Rectal smooth muscle tissue (tissue), 1 donor: ENCODE measurements at regions not wholly inside any gene's neighbourhood (a gene's known extent, or its start where the extent isn't known, plus 50 kb on each side); places are given as distances from the start of the nearest gene placed in this dataset.
"Not testable (repeated sequence)": the region's sequence is repeated elsewhere in the genome, so short reads cannot be mapped to it uniquely, and the experiment has no call there.

Experiments
- H3K27ac ChIP-seq: one replicate; pipeline ENCODE4 v1.7.0; 2013; ENCODE audit warnings: low read depth, low read length, inconsistent platforms
- H3K27me3 ChIP-seq: one replicate; pipeline ENCODE4 v1.7.0; 2013; ENCODE audit warnings: low read length; ENCODE audit not compliant: control insufficient read depth, insufficient read depth
- H3K36me3 ChIP-seq: one replicate; pipeline ENCODE4 v1.7.0; 2013; ENCODE audit warnings: low read length; ENCODE audit not compliant: control insufficient read depth, insufficient read depth
- H3K4me1 ChIP-seq: one replicate; pipeline ENCODE4 v1.7.0; 2013; ENCODE audit warnings: low read length; ENCODE audit not compliant: control insufficient read depth, insufficient read depth
- H3K4me3 ChIP-seq: one replicate; pipeline ENCODE4 v1.7.0; 2013; ENCODE audit warnings: low read length
- H3K9ac ChIP-seq: one replicate; pipeline ENCODE4 v1.7.0; 2013; ENCODE audit warnings: low read length

DNA sequence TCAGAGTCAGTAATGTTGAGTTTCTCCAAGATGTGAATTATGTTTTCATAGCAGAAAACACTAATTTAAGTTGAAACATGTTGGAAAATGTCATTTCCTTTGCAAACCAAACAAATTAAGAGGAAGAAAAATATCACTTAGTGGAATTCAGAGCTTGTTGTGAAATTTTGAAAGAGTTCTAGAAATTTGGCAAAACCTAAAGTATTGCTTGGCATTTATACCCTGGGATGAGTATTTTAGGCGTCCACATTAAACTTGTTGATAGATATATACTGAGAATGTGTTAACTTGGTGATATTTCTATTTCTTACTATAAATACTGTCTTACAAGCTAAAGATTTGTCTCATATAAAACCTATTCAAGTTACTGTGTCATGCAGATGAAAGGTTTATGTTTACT is 335.2 kb downstream of the NSUN3 start:
- Histone ChIP-seq H3K4me1 (no peaks in the 10 kb centered on the region), H3K27ac (no peak overlapping the region), H3K4me3 (no peak overlapping the region), H3K9ac (no peak overlapping the region), H3K36me3 (no peaks in the 10 kb centered on the region), H3K27me3 (no peaks in the 10 kb centered on the region)

DNA sequence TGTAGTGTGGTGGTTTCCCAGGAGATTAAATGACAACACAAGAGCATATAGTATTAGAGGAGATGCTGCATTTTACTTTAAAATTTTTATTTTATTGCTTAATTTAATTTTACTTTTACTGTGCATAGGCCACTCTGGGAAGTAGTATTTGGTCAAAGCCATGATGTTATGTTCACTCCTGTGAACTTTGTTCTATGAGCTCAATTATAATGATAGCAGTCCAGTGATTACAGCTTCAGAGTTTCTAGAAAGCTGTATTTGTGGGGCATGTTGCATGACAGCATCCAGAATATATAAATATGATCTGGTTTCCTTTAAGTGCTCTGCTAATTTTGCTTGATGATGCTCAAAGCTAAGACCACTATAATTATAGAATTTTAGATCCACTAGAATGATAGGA is 338.6 kb downstream of the NSUN3 start:
- Histone ChIP-seq H3K4me1 (no peaks in the 10 kb centered on the region), H3K27ac (no peak overlapping the region), H3K36me3 (no peaks in the 10 kb centered on the region), H3K4me3 (no peak overlapping the region), H3K9ac (no peak overlapping the region), H3K27me3 (no peaks in the 10 kb centered on the region)

DNA sequence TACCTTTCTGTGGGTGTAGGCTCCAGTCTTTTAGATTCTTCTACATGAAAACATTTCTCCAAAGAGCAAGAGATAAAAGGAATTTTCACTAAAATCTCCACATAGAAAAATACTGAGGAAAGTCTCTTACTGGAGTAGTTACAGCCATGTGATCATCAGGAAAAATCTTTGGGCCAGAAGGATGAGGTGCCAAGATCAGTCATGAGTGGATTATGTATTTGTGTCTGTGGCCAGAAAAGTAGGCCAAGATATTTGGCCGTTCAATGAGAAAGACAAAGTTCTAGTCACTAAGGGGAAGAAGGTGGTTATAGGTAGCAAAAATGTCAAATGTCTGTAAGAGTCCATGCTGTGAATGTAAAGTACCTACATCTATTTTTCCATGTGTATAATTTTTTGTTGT is 339.3 kb downstream of the NSUN3 start:
- no peaks in the 10 kb centered on the region for H3K27me3 ChIP-seq
- no peaks in the 10 kb centered on the region for H3K36me3 ChIP-seq
- H3K4me1 ChIP-seq, result no peaks in the 10 kb centered on the region
- no peak overlapping the region for H3K4me3 ChIP-seq
- no peak overlapping the region for H3K27ac ChIP-seq
- H3K9ac ChIP-seq, result no peak overlapping the region

DNA sequence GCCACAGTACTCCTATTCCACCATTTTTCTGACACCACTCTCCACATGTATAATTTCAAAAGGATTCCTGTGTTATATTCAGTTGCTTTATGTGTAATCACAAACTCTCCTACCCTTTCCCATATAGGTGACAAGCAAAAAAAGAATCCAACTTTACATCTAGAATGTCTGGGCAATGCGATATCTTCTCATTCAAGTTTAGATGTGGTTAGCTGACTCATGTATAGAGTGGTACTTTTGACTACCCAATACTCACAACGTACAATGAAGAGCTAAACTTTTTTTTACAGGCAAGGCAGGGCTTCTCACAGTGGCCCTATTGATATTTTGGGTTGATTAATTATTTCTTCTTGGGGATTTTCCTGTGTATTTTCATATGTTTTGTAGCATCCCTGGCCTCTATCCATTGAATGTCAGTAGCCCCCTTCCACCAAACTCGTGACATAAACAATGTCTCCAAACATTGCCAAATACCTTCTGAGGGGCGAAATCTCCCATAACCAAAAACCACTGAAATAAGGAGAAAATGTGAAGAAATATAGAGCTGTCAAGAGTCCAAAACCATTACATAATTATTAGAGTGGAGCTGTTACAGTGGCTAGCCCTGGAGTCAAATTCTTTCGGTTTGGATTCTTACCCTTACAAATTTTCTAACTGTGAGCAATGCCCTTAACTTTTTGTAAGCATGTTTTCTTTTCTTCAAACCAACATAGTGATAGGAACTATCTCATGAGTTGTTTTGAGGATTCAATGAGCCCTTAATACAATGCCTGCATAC is 342.6 kb downstream of the NSUN3 start:
- Histone ChIP-seq H3K9ac (no peak overlapping the region), H3K27me3 (no peaks in the 10 kb centered on the region), H3K4me1 (no peaks in the 10 kb centered on the region), H3K36me3 (no peaks in the 10 kb centered on the region), H3K4me3 (no peak overlapping the region), H3K27ac (no peak overlapping the region)

DNA sequence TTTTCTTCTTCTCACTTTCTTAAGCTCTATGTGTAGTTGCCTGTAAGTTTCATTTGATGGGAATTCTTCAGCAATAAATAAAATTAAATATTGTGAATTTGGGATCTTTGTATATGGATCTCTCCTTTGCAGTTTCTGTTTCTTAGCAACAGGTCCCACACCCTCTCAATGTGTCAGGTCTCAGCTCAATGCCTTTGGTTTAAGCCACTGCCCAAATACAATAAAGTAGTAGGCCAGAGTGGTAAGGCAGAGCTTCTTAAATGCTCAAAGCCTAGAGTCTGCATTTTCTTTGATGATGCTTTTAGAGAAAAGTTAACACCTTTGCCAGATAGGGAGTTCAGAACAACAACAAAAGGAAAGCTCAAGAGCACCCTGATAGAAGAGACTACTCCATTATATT is 343.7 kb downstream of the NSUN3 start:
- Histone ChIP-seq H3K27me3 (no peaks in the 10 kb centered on the region), H3K36me3 (no peaks in the 10 kb centered on the region), H3K27ac (no peak overlapping the region)

DNA sequence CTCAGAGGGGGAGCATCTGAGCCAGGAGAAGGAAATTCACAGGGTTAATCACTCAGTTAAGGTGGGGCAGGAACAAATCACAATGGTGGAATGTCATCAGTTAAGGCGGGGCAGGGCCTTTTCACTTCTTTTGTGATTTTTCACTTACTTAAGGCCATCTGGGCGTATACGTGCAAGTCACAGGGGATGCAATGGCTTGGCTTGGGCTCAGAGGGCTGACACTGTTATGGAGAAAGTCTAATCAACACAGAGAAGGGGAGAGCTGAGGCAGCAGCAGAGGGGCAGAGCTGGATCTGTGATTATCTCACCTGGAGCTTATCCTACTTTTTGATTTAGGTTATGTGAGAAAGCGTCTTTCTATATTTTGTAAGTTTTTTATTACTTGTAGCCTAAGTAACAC is 350.1 kb downstream of the NSUN3 start:
- not testable (repeated sequence) for H3K9ac ChIP-seq, H3K27me3 ChIP-seq, H3K27ac ChIP-seq, H3K4me1 ChIP-seq, H3K4me3 ChIP-seq, H3K36me3 ChIP-seq

More for the DNA sequence above, 343.7 kb downstream of the NSUN3 start:
- Histone ChIP-seq H3K4me1 (no peaks in the 10 kb centered on the region), H3K9ac (no peak overlapping the region), H3K4me3 (no peak overlapping the region)

DNA sequence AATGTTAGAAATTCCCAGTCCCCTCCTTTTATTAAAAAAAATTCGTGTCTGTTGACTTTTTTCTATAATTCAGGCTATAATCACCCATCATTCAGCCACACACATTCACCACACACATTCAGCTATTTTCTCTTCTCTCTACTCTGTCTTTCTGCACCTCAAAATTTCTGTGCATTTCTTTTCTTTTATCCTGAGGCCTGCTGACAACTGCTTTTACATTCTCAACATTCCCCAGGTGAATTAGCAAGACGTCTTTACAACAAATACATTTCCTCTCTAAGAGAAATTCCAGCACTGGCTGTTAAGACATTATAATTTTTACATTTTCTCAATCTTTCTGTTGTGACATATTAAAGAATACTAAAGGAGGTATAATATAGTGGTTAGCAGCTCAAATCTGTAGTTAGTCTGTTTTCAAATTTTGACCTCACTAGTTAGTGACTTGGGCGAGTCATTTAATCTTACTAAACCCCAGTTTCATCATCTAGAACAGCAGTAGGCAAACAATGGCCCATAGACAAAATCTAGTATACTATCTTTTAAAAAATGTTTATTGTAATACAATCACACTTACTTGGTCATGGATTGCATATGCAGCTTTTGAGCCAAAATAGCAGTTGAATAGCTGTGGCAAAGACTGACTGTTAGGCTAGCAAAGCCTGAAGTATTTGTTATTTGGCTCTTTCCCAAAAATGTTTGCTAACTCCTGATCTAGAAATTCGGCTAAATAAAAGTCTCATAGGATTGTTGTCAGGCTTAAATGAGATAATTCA is 350.7 kb downstream of the NSUN3 start:
- no peaks in the 10 kb centered on the region for H3K27me3 ChIP-seq
- no peaks in the 10 kb centered on the region for H3K36me3 ChIP-seq
- H3K27ac ChIP-seq, result no peak overlapping the region
- H3K4me1 ChIP-seq, result no peaks in the 10 kb centered on the region
- H3K9ac ChIP-seq, result no peak overlapping the region
- H3K4me3 ChIP-seq, result no peak overlapping the region

DNA sequence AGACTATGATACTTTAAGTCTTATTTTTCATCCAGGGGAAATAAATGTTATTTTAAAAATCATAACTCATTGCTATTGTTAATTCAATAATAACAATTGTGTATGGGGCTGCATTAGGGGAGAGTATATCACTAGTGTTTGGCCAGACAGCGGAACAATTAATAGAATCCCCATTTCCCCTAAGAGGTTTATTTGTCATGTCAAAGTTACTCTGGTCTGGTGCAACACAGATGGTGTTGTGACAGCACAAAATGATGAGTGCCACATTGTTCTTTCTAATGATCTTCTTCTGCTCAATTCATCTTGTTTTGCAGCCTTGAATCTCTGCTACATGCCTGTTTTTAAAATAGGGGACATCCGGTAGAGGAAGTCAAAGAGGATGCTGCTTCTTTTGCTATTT is 351.6 kb downstream of the NSUN3 start:
- Histone ChIP-seq H3K4me3 (no peak overlapping the region), H3K27me3 (no peaks in the 10 kb centered on the region), H3K27ac (no peak overlapping the region), H3K9ac (no peak overlapping the region), H3K4me1 (no peaks in the 10 kb centered on the region), H3K36me3 (no peaks in the 10 kb centered on the region)

DNA sequence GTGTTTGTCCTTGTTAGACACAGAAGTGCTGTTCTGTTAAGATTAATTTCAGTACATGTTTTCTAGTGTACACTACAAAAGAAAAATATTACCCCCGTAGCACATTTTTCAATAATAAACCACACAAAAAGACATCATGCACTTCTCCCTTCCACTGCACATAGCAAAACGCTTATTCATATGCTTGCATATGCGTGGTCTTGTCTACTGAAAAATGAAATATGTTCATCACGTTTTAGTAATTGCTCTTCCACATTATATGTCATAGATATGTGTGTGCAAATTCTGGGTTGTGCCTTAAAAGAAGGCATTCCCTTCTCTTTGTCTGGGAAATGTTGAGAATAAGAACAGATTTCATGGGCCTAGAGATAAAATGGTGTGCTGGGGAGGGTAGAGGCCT is 353.9 kb downstream of the NSUN3 start:
- no peaks in the 10 kb centered on the region for H3K27me3 ChIP-seq
- no peaks in the 10 kb centered on the region for H3K4me1 ChIP-seq
- H3K27ac ChIP-seq, result no peak overlapping the region
- H3K36me3 ChIP-seq, result no peaks in the 10 kb centered on the region
- H3K9ac ChIP-seq, result no peak overlapping the region
- H3K4me3 ChIP-seq, result no peak overlapping the region

DNA sequence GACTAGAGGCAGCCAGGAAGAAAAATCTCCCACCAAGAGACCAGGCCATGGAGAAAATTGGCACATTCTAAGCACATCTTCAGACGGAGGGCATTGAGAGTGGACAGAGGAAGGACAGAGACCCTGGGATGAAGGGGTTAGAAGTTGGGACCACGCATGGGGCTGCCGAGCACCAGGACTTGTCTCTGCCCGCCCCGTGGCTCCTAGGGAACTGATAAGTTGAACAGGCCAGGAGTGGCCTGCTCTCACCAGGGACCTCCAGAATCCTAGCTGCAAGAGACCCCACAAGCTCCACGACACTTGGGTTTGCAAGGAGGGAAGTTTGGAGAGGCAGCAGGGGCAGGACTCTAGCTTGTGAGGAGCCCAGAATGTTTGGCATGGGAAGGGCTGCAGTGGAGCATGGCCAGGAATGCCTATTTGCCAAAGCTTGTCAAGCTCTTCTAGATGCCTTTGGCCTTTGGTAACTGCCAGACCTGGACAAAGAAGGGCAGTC is 355.1 kb downstream of the NSUN3 start:
- H3K27ac ChIP-seq, result no peak overlapping the region
- H3K27me3 ChIP-seq, result no peaks in the 10 kb centered on the region
- H3K36me3 ChIP-seq, result no peaks in the 10 kb centered on the region
- no peak overlapping the region for H3K4me3 ChIP-seq
- H3K4me1 ChIP-seq, result no peaks in the 10 kb centered on the region
- no peak overlapping the region for H3K9ac ChIP-seq

DNA sequence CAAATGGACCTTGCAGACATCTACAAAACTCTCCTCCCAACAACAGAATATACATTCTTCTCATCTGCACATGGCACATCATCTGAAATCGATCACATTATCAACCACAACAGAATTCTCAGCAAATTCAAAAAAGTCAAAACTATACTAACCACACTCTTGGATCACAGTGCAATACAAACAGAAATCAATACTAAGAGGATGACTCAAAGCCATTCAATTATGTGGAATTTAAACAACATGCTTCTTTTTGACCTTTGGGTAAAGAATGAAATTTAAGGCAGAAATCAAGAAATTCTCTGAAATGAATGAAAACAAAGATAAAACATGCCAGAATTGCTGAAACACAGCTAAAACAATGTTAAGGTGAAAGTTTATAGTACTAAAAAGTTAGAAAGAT is 358.1 kb downstream of the NSUN3 start:
- Histone ChIP-seq H3K36me3 (no peaks in the 10 kb centered on the region), H3K27ac (no peak overlapping the region), H3K4me3 (no peak overlapping the region), H3K27me3 (no peaks in the 10 kb centered on the region), H3K9ac (no peak overlapping the region), H3K4me1 (no peaks in the 10 kb centered on the region)

DNA sequence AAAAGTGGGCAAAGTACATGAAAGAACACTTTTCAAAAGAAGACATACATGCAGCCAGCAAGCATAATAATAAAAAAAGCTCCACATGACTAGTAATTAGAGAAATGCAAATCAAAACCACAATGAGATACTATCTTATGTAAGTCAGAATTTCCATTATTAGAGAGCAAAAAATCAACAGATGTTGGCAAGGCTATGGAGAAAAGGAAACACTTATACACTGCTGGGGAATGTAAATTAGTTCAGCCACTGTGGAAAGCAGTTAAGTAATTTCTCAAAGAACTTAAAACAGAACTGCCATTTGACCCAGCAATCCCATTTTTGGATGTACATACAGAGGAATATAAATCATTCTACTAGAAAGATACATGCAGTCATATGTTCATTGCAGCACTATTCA is 360.7 kb downstream of the NSUN3 start:
- H3K27ac ChIP-seq, result no peak overlapping the region
- H3K27me3 ChIP-seq, result no peaks in the 10 kb centered on the region
- no peaks in the 10 kb centered on the region for H3K4me1 ChIP-seq
- no peak overlapping the region for H3K4me3 ChIP-seq
- H3K9ac ChIP-seq, result no peak overlapping the region
- no peaks in the 10 kb centered on the region for H3K36me3 ChIP-seq

DNA sequence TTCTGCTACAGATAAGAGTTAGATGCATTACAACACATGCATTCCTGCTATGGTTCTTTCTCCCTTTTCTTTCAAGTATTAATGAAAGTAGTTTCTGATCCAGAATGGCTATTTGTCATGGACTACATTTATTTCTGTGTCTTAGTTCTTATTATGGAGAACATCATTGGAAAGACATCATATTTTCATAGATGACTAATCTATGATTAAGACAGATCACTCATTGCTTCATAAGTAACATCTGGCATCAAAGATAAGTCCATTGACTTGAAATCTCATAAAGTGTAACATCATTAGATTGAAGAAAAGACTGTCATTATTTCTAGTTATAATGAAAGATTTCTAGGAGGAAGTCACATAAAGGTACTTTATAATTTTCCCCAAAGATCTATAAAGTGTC is 366.7 kb downstream of the NSUN3 start:
- H3K27me3 ChIP-seq, result no peaks in the 10 kb centered on the region
- H3K4me3 ChIP-seq, result no peak overlapping the region
- H3K27ac ChIP-seq, result no peak overlapping the region
- H3K36me3 ChIP-seq, result no peaks in the 10 kb centered on the region
- H3K9ac ChIP-seq, result no peak overlapping the region
- H3K4me1 ChIP-seq, result no peaks in the 10 kb centered on the region
